Astrocyte of the hippocampus (primary cell): ENCODE measurements at regions not wholly inside any gene's neighbourhood (a gene's known extent, or its start where the extent isn't known, plus 50 kb on each side); places are given as distances from the start of the nearest gene placed in this dataset.

Source experiments
- DNase-seq: peaks from one replicate; pipeline ENCODE4 v3.0.0; 2011; ENCODE audit warnings: low read depth, low spot score

- peak; percentile 79 for DNase-seq
Observed at GRCh38 chr3:124401843-124402242, 328.4 kb upstream of the UMPS start.

- DNase-seq = no peak
Observed at GRCh38 chr3:124402791-124403190, 327.5 kb upstream of the UMPS start.

GRCh38 chr3:124404621-124405020, 325.6 kb upstream of the UMPS start:
- DNase-seq = no peak

- peak; percentile 25 for DNase-seq
Observed at GRCh38 chr3:124407260-124407659, 323.0 kb upstream of the UMPS start.

DNA sequence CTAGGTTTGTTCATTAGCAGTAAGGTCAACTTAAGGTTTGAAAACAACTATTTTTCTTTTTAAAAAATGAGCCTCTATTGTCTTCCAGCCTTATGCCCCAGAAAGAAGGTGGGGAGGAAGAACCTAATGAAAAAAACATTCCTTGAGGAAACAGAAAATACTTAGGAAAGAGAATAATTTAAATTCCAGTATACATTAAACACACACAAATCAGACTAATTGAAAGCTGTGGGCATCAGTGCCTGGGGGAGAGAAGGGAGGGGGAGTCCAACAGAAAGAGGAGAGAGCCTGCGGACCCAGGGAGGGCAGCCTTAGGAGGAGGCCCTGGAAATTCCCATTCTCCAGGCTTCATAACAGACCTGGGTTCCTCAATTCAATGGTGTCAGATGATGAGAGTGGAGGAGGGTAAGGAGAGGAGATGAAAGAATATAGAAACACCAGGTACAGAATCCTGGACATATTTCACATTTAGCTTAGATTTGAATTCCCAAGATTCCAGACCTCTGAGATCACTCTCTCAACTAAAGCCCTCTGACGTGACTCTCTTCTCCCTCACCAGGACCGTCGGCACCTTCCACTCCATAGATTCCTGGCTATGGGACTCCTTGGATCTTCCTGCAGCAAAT, 320.5 kb upstream of the UMPS start:
- DNase-seq = peak; percentile 82

DNA sequence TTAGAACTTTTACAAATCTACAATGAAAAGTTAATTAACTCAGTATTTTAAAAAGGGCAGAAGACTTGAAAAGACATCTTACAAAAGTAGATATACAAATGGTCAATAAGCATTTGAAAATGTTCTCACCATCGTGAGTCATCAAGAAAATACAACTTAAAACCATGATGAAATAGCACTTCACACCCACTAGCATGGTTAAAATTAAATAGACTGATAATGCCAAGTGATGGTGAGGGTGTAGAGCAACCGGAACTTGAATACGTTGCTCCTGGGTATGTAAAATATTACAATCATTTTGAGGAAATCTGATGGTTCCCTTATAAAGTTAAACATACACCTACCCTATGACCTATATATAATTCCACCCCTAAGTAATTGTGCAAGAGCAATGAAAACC, 319.8 kb upstream of the UMPS start:
- peak; percentile 20 for DNase-seq

DNA sequence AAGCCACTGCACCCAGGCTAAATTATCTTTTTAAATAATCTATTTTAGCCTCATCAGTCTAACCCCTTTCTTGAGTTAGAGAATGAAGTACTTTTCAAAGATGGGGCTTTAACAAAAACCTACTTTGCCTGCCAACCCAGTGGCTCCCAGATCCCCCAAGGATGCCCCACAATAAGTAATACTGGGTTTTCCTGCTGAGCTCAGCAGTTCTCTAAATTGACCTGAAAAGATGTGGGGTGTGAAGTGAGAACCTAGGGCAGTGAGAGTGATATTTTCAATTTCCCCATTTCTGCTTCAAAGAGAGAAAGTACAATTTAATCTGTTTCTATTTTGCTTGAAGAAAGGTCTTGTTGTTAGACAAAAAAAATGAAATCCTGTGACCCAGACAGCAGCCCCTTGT, 318.5 kb upstream of the UMPS start:
- DNase-seq = no peak

GRCh38 chr3:124412644-124413043, 317.6 kb upstream of the UMPS start:
- DNase-seq = no peak

DNA sequence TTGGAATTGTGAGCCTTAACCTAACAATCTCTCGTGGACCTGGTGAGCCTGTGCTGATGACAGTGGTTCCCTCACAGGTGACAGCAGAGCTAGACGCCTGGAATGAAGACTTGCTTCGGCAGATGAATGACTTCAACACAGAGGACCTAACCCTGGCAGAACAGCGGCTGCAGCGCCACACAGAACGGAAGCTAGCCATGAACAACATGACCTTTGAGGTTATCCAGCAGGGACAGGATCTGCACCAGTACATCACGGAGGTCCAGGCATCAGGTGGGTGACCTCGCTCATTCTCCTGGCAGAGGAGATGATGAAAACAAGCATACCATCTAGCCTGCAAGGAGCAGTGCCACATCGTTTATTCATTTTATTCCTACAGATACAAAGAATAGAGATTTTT, 316.9 kb upstream of the UMPS start:
- no peak for DNase-seq

DNA sequence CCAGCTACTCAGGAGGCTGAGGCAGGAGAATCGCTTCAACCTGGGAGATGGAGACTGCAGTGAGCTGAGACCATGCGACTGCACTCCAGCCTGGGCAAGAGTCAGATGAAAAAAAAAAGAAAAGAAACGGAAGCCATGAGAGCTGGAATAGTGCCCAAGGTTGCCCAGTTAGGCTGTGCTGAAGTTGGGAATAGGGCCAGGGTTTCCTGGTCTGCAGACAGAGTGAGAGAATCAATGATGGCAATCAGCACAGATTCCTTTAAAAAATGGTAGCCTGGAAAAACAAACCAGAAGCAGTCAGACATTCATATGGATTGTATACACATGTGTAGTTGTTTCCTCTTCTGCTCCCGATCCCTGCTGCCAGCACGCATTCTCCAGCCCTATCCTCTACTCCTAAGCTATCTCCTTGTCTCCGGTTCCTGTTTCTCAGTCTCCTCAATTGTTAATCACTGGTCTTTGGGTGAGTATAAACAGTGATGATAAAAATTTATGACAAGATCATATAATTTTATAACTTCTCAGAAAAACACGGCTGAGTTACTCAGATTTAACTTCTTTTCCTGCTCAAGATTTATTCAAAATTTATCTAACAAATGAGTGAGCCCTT, 316.2 kb upstream of the UMPS start:
- DNase-seq = peak; percentile 19

DNA sequence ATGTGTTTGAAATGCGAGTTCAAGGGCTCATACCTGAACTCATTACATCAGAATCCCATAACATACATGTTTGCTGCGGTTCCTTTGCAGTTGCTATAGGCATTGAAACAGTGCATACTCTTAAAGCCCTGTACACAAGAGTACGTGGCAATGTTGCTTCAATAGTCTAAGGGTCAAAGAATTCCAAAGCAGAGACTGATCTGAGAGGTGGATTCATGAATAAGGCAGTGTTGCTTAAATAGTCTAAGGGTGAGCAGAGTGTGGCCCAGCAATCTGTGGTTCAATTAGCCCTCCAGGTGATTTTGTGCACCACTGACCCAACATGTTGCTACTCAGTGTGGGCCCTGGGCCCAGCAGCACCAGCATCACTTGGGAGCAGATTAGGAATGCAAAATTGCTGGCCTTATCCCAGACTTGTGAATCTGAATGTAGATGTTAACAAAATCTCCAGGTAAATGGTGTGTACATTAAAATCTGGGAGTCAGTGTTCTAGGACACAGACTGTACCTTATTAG, 314.7 kb upstream of the UMPS start:
- no peak for DNase-seq

GRCh38 chr3:124419303-124419702, 310.9 kb upstream of the UMPS start:
- DNase-seq = no peak

- no peak for DNase-seq
Observed at GRCh38 chr3:124420392-124420791, 309.9 kb upstream of the UMPS start.

- DNase-seq = no peak
Observed at GRCh38 chr3:124422805-124423204, 307.4 kb upstream of the UMPS start.

DNA sequence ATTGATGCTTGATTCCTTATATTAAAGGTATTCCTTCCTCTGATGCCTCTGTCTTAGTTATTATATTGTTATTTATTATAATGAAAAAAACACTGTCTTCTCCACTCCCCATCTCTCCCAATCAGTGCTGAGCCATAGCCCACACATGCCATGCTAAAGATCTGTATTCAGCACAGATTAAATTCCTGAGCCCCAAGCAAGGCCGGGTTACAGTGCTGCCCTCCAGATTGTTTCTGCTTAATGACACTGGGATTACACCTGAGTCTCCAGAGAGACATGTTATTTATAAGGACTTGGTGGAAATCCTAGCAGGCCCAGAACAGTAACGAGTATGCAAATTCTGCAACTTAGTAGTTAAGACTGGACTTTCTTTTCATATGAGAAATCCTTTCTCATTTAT, 305.9 kb upstream of the UMPS start:
- DNase-seq = no peak

DNA sequence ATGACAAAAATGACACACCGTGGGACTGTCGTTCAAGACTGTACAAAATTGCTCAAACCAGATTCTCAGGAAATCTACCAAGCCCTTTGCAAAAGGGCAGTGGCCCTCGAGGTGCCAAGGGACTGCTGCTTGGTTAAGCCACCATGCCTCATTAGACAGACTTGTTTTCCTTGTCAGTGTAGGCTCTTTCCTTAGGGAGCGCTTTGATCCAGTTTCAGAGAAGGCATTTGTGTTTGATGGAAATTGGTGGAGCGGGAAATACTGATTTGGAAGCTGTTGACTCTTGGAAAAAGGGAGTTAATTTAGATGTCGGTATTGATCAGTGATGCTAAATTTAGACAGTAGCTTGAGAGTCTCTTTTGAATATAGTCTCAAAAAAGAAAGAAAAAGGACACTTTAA, 304.3 kb upstream of the UMPS start:
- DNase-seq = no peak

DNA sequence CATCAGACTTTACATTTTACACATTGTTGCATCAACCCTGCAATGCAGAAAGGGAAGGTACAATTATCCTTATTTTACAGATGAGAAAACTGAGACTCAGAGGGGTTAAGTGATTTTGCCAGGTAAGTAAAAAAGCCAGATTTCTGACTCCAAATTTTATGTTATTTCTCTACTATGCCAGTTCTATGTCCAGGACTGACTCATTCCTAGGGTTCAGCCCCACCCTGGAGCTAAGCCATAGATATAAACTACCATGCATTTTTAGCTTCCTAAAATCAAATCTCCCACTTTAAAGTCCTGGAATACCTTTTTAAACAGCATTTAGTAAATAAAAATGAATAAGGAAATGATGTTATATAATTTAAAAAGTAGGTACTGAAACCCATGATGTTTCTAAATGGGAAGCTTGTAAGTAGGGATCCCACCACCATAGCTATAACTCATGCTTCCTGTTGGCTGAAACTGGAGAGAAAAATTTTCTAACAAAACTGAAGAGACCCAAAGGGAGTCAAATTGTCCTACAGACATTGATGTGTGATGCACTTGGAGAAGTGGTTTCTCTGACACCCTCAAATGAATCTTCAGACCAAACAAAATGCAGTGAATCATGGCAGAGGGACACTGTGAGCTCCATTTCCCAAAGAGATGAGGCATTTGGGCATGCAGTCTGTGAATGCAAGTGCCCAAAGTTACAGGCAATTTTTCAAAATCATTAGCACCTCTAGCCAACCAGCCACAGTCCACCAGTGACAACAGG, 301.7 kb upstream of the UMPS start:
- no peak for DNase-seq

- peak; percentile 29 for DNase-seq
Observed at GRCh38 chr3:124429129-124429815, 301.0 kb upstream of the UMPS start.

- no peak for DNase-seq
Observed at GRCh38 chr3:124431331-124431994, 298.8 kb upstream of the UMPS start.

- no peak for DNase-seq
Observed at GRCh38 chr3:124434176-124434575, 296.1 kb upstream of the UMPS start.

DNA sequence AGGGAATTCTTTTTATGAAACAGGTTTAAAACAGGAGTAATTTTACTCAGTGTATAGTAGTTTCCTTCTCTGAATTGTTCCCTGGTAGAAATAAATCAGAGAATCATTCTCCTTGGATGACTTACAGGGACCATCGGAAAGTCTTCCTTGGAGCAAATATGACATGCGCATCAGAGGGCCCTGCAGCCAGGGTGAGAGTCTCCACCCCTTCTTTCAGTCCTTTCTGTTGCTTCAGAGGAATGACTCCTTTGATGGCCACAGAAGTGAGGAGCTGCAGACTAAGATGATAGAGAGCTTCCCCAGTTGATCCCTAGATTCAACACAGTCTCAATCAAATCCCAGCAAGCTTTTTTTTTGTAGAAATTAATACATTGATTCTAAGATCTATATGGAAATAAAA, 294.8 kb upstream of the UMPS start:
- no peak for DNase-seq

- no peak for DNase-seq
Observed at GRCh38 chr3:124438813-124439212, 291.4 kb upstream of the UMPS start.
